PC-3 (cell line): ENCODE measurements at regions not wholly inside any gene's neighbourhood (a gene's known extent, or its start where the extent isn't known, plus 50 kb on each side); places are given as distances from the start of the nearest gene placed in this dataset.

Experiments used
- ATAC-seq: fragments of 200-7000 bp; cut with Tn5 transposase; 2 replicates; pipeline ENCODE4 v1.9.1; 2020; ENCODE audit warnings: mild to moderate bottlenecking, moderate library complexity
- BruUV-seq: library from RNA; stranded (reverse); fragments of 400-500 nt; replicated peaks from 2 replicates; lab custom pipeline; 2021; lab: Mats Ljungman, UMichigan
- CTCF ChIA-PET: fragments of 300-600 bp; sonication (Branson Sonifier 250); formaldehyde crosslinking; loops from one replicate; lab custom pipeline; 2022; ENCODE audit warnings: antibody characterized with exemption; lab: Charles Lee
- POLR2A ChIA-PET: fragments of 300-600 bp; sonication (Branson Sonifier 250); formaldehyde crosslinking; loops from one replicate; lab custom pipeline; 2022; ENCODE audit warnings: antibody characterized with exemption; ENCODE audit not compliant: unreplicated experiment; lab: Charles Lee
- DNase-seq: peaks from one replicate; pipeline ENCODE4 v3.0.0-alpha.2; 2015
- H2AFZ ChIP-seq: fragments of 300-600 bp; sonication (generic); 2 replicates; pipeline ENCODE4 v1.6.0; 2016; ENCODE audit warnings: antibody characterized with exemption, low read length
- H3F3A ChIP-seq: fragments of 300-600 bp; sonication (generic); one replicate; pipeline ENCODE4 v1.6.0; 2017; ENCODE audit warnings: antibody characterized with exemption, low read length, control low read depth, mild to moderate bottlenecking; ENCODE audit not compliant: unreplicated experiment
- H3K27ac ChIP-seq: fragments of 300-600 bp; sonication (generic); 2 replicates; pipeline ENCODE4 v1.5.1; 2016; ENCODE audit warnings: mild to moderate bottlenecking, low read length
- H3K27me3 ChIP-seq: fragments of 300-600 bp; sonication (generic); 2 replicates; pipeline ENCODE4 v1.6.1; 2016; ENCODE audit warnings: low read length, mixed read lengths
- H3K36me3 ChIP-seq: fragments of 300-600 bp; sonication (generic); 2 replicates; pipeline ENCODE4 v1.6.1; 2016; ENCODE audit warnings: low read depth, mixed run types, low read length, mixed read lengths
- H3K4me1 ChIP-seq: fragments of 300-600 bp; sonication (generic); 2 replicates; pipeline ENCODE4 v1.5.1; 2016; ENCODE audit warnings: low read length; ENCODE audit not compliant: insufficient read depth
- H3K4me2 ChIP-seq: fragments of 300-600 bp; sonication (generic); 2 replicates; pipeline ENCODE4 v1.6.0; 2016; ENCODE audit warnings: low read length
- H3K4me3 ChIP-seq: fragments of 300-600 bp; sonication (generic); 2 replicates; pipeline ENCODE4 v1.5.1; 2016; ENCODE audit warnings: mild to moderate bottlenecking, low read length, mixed read lengths
- H3K79me2 ChIP-seq: fragments of 300-600 bp; sonication (generic); 2 replicates; pipeline ENCODE4 v1.6.1; 2017; ENCODE audit warnings: low read length, mixed read lengths
- H3K9ac ChIP-seq: fragments of 300-600 bp; sonication (generic); 2 replicates; pipeline ENCODE4 v1.6.0; 2016; ENCODE audit warnings: mild to moderate bottlenecking, low read length
- H3K9me2 ChIP-seq: fragments of 300-600 bp; sonication (generic); replicated peaks from 2 replicates; pipeline ENCODE4 v1.6.1; 2016; ENCODE audit warnings: mixed run types, low read length, mixed read lengths
- H3K9me3 ChIP-seq: fragments of 300-600 bp; sonication (generic); 2 replicates; pipeline ENCODE4 v1.6.1; 2016; ENCODE audit warnings: low read length, mixed read lengths
- H4K20me1 ChIP-seq: fragments of 300-600 bp; sonication (generic); 2 replicates; pipeline ENCODE4 v1.6.1; 2016; ENCODE audit warnings: low read length, mixed read lengths
- CTCF ChIP-seq: fragments of 300-600 bp; sonication (generic); conservative IDR thresholded peaks from 2 replicates; pipeline ENCODE4 v1.5.1; 2017; ENCODE audit warnings: antibody characterized with exemption, low read depth, mild to moderate bottlenecking, low read length
- EZH2 ChIP-seq: fragments of 300-600 bp; sonication (generic); IDR thresholded peaks from one replicate; pipeline ENCODE4 v1.6.1; 2017; ENCODE audit warnings: antibody characterized with exemption, mild to moderate bottlenecking, low read length; ENCODE audit not compliant: unreplicated experiment
- EZH2phosphoT487 ChIP-seq: fragments of 300-600 bp; sonication (generic); IDR thresholded peaks from 2 replicates; pipeline ENCODE4 v1.6.1; 2018; ENCODE audit warnings: mild to moderate bottlenecking, antibody characterized with exemption, low read length, borderline replicate concordance
- intact Hi-C: fragments of 100-400 bp; cut with micrococcal nuclease; formaldehyde crosslinking; loops from 2 replicates; pipeline ENCODE4 v1.9.0; 2023

- no peaks in the 10 kb centered on the region for H3K27me3 ChIP-seq
- DNase-seq (peak; percentile 4), ATAC-seq (0 out of 2 replicates have a peak, but pooled peaks have one; percentile 13)
- no peaks in the 10 kb centered on the region for H3K4me1 ChIP-seq
- no peak overlapping the region for H3K4me3 ChIP-seq
- BruUV-seq, result no TSS peak
- H3K9me2 ChIP-seq, result no peaks in the 10 kb centered on the region
- no peaks in the 10 kb centered on the region for H3K79me2 ChIP-seq
- intact Hi-C loops, result no loop called here
- ChIA-PET CTCF (no interaction called here), POLR2A (no interaction called here)
- no peak overlapping the region for H2AFZ ChIP-seq
- no peak overlapping the region for H3K9ac ChIP-seq
- H3K4me2 ChIP-seq, result no peak overlapping the region
- H3K9me3 ChIP-seq, result no peaks in the 10 kb centered on the region
- H4K20me1 ChIP-seq, result no peaks in the 10 kb centered on the region
- no peaks in the 10 kb centered on the region for H3K36me3 ChIP-seq
- no peaks in the 10 kb centered on the region for H3F3A ChIP-seq
- no peak for TF ChIP-seq EZH2
- no peak for TF ChIP-seq CTCF
- TF ChIP-seq EZH2phosphoT487, result no peak
- no peak overlapping the region for H3K27ac ChIP-seq
Observed at GRCh38 chr1:194644528-194644927, 1458.1 kb upstream of the B3GALT2 start.

DNA sequence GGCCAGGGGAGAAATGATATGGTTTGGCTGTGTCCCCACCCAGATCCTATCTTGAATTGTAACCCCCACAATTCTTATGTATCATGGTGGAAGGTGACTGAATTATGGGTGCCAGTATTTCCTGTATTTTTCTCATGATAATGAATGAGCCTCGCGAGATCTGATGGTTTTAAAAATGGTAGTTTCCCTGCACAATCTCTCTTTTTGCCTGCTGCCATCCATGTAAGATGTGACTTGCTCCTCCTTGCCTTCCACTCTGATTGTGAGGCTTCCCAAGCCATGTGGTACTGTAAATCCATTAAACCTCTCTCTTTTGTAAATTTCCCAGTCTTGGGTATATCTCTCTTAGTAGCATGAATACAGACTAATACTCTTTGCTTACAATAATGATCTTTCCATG is 1453.9 kb upstream of the B3GALT2 start:
- H3K4me3 ChIP-seq, result no peak overlapping the region
- no peaks in the 10 kb centered on the region for H4K20me1 ChIP-seq
- no peak overlapping the region for H3K4me2 ChIP-seq
- H3K27ac ChIP-seq, result no peak overlapping the region
- H3K27me3 ChIP-seq, result no peaks in the 10 kb centered on the region
- no peaks in the 10 kb centered on the region for H3K79me2 ChIP-seq
- ATAC-seq, result no peak
- intact Hi-C loops, result no loop called here
- ChIA-PET CTCF (no interaction called here), POLR2A (no interaction called here)
- H3K9me2 ChIP-seq, result no peaks in the 10 kb centered on the region
- no peak for DNase-seq
- H3K9ac ChIP-seq, result no peak overlapping the region
- H3F3A ChIP-seq, result no peaks in the 10 kb centered on the region
- H3K36me3 ChIP-seq, result no peaks in the 10 kb centered on the region
- H2AFZ ChIP-seq, result no peak overlapping the region
- TF ChIP-seq EZH2phosphoT487, result no peak
- no peak for TF ChIP-seq EZH2
- no peak for TF ChIP-seq CTCF
- no TSS peak for BruUV-seq
- H3K9me3 ChIP-seq, result no peaks in the 10 kb centered on the region
- no peaks in the 10 kb centered on the region for H3K4me1 ChIP-seq

- DNase-seq (no peak), ATAC-seq (no peak)
- no peaks in the 10 kb centered on the region for H3F3A ChIP-seq
- no TSS peak for BruUV-seq
- no peaks in the 10 kb centered on the region for H3K79me2 ChIP-seq
- no peak overlapping the region for H2AFZ ChIP-seq
- H3K27me3 ChIP-seq, result no peaks in the 10 kb centered on the region
- no peaks in the 10 kb centered on the region for H3K36me3 ChIP-seq
- H3K4me3 ChIP-seq, result no peak overlapping the region
- no peaks in the 10 kb centered on the region for H3K4me1 ChIP-seq
- H3K9me3 ChIP-seq, result no peaks in the 10 kb centered on the region
- no peaks in the 10 kb centered on the region for H4K20me1 ChIP-seq
- no peak overlapping the region for H3K4me2 ChIP-seq
- no peak overlapping the region for H3K27ac ChIP-seq
- intact Hi-C loops, result no loop called here
- H3K9ac ChIP-seq, result no peak overlapping the region
- POLR2A ChIA-PET, result no interaction called here
- H3K9me2 ChIP-seq, result no peaks in the 10 kb centered on the region
- TF ChIP-seq EZH2 (no peak), CTCF (no peak), EZH2phosphoT487 (no peak)
- CTCF ChIA-PET, result no interaction called here
Observed at GRCh38 chr1:194629011-194629410, 1442.6 kb upstream of the B3GALT2 start.
